ENCODE measurements at regions not wholly inside any gene's neighbourhood (a gene's known extent, or its start where the extent isn't known, plus 50 kb on each side); places are given as distances from the start of the nearest gene placed in this dataset.

DNA sequence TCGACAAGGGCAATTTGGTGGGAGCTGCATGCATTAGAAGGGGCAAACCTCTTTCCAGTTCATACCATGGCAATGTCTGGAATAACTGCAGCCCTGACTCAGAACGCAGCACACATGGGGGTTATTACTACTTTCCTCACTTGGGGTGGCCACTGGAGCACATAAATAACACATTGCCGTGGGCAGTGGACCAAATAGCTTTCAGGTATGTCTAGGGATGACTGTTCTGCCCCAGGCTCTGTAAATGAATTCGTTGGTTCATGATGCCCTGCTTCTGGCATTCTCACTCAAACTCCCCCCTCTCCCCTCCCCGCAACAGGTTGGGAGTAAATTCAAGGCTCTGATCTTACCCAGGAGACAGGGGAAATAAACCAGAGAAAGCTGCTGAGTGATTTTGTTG, 238.0 kb upstream of the PLET1 start:
- DNase-seq (ENCODE audit: low spot score), result no peak
- TF ChIP-seq, protein P1, sequence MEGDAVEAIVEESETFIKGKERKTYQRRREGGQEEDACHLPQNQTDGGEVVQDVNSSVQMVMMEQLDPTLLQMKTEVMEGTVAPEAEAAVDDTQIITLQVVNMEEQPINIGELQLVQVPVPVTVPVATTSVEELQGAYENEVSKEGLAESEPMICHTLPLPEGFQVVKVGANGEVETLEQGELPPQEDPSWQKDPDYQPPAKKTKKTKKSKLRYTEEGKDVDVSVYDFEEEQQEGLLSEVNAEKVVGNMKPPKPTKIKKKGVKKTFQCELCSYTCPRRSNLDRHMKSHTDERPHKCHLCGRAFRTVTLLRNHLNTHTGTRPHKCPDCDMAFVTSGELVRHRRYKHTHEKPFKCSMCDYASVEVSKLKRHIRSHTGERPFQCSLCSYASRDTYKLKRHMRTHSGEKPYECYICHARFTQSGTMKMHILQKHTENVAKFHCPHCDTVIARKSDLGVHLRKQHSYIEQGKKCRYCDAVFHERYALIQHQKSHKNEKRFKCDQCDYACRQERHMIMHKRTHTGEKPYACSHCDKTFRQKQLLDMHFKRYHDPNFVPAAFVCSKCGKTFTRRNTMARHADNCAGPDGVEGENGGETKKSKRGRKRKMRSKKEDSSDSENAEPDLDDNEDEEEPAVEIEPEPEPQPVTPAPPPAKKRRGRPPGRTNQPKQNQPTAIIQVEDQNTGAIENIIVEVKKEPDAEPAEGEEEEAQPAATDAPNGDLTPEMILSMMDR (IDR thresholded peaks at IDR 0.05), result no peak
- Histone ChIP-seq H3K27ac (no peak overlapping the region), H3K4me3 (no peak overlapping the region), H3K4me1 (no peaks in the 10 kb centered on the region), H3K27me3 (no peaks in the 10 kb centered on the region), H3K36me3 (no peaks in the 10 kb centered on the region), H3K9me3 (no peaks in the 10 kb centered on the region)

DNA sequence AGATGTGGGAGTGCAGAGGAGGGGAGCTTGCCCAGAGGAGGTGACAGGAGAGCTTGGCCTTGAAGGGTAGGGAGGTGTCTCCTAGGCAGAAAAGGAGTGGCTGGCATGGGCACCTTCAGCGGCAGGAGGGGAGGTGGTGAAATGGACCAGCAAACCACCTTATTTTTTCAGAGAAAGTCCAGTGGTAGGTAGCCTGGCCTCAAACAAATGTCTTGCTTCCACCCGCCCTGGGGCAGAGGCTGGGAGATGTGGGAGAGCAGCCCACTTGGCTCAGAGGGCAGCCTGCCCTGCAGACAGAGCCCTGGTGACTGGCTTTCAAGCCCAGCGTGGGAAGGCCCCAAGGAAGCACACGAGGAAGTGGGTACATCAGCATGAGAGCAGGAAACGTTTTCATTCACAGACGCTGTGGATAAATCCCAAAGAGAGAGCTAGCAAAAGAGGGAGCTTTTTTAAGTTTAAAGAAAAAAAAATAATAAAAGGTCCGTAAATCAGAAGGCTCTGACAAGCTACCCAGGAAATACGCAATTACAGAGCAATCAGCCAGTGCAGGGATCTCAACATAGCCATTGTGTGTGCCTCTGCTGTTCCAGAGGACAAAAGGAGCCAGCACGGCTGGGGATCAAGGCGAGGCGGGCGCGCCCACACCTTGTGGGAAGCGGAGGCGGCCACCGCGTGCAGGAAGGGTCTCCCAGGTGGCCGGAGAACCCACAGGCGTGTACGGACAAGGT, 238.7 kb upstream of the PLET1 start:
- Histone ChIP-seq H3K9me3 (no peaks in the 10 kb centered on the region), H3K36me3 (no peaks in the 10 kb centered on the region), H3K4me3 (no peak overlapping the region), H3K27me3 (no peaks in the 10 kb centered on the region), H3K27ac (no peak overlapping the region), H3K4me1 (no peaks in the 10 kb centered on the region)
- no peak for DNase-seq (ENCODE audit: low spot score)
- TF ChIP-seq, protein P1 (IDR thresholded peaks at IDR 0.05), result no peak

DNA sequence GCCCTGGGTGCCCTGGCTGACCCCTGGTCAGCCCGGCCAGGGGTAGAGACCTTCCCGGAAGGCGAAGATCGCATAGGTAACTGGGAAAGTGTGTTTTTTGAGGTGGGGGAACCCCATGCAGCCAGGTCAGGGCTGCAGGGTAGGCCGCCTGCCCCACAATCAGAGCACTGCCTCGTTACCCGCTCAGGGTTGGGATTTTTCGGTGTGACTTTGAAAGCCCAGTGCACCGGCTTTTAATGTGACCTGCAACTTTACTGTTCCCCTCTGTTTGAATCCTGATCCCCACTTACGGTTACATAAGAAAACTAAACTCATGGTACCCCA, 239.2 kb upstream of the PLET1 start:
- H3K27me3 ChIP-seq, result no peaks in the 10 kb centered on the region
- no peaks in the 10 kb centered on the region for H3K9me3 ChIP-seq
- DNase-seq (ENCODE audit: low spot score), result no peak
- no peak overlapping the region for H3K4me3 ChIP-seq
- H3K36me3 ChIP-seq, result no peaks in the 10 kb centered on the region
- H3K4me1 ChIP-seq, result no peaks in the 10 kb centered on the region
- H3K27ac ChIP-seq, result no peak overlapping the region
- TF ChIP-seq, protein P1 (IDR thresholded peaks at IDR 0.05), result no peak

DNA sequence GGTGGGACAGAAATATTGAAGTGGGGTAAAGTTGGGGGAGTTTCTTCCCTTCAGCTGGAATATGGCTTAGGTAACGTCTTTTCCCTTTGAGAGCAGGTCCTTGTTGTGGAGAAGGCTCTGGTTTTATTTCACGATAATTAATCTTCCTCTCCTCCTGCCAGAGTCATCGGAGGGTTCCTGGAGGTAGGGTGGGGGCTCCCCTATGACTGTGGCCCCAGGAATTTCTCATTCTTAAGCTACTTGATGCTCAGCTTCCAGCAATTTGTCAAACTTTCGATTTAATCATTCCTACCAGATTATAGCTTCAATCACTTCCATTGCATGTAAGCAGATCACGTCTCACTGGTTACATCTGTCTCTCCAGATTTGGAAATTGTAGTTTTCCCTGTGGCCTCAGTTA, 242.8 kb upstream of the PLET1 start:
- Histone ChIP-seq H3K9me3 (no peaks in the 10 kb centered on the region), H3K4me3 (no peak overlapping the region), H3K4me1 (no peaks in the 10 kb centered on the region), H3K36me3 (no peaks in the 10 kb centered on the region), H3K27me3 (no peaks in the 10 kb centered on the region), H3K27ac (no peak overlapping the region)
- TF ChIP-seq, protein P1 (IDR thresholded peaks at IDR 0.05), result no peak
- DNase-seq (ENCODE audit: low spot score), result no peak

DNA sequence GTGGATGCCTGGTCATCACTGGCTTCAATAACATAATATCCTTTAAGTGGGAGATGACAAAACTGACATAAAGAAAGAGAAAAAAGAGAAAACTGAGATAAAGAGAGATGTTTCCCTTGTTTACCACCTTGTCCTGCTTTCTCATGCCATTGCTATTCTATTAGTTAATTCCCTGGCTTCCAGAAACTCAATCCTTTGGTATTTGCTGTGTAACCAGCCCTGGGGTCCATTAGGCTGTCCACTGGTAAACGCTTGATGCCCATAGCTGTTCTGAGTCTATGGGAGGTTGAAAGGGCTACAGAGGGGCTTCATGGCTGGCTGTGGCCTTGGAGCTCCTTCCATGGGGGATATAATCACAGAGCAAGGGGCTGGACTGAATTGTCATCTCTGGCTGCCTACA, 243.4 kb upstream of the PLET1 start:
- TF ChIP-seq, protein P1 (IDR thresholded peaks at IDR 0.05), result no peak
- Histone ChIP-seq H3K9me3 (no peaks in the 10 kb centered on the region), H3K4me1 (no peaks in the 10 kb centered on the region), H3K4me3 (no peak overlapping the region), H3K36me3 (no peaks in the 10 kb centered on the region), H3K27me3 (no peaks in the 10 kb centered on the region), H3K27ac (no peak overlapping the region)
- no peak for DNase-seq (ENCODE audit: low spot score)

DNA sequence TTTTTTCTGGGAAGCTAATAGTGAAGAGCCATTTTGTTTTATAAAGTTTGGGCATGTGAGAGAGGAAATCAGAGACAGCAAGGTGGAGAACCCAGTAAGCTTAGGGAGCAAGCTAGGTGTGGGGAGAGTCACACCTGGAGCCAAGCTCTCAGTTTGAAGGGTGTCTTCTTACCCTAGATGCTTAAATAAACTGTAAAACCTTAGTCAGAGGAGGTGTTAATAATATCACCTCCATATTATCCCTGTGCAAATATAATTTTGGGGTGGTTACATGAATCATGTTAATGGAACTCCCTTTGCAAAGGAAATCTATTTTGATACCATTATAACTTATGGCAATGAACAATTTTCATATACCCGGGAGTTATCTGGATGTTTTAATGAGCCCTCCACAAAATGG, 246.2 kb upstream of the PLET1 start:
- no peak for DNase-seq (ENCODE audit: low spot score)
- H3K4me1 ChIP-seq, result no peaks in the 10 kb centered on the region
- H3K4me3 ChIP-seq, result no peak overlapping the region
- H3K27ac ChIP-seq, result no peak overlapping the region
- H3K27me3 ChIP-seq, result no peaks in the 10 kb centered on the region
- H3K9me3 ChIP-seq, result no peaks in the 10 kb centered on the region
- no peaks in the 10 kb centered on the region for H3K36me3 ChIP-seq
- TF ChIP-seq, protein P1 (IDR thresholded peaks at IDR 0.05), result no peak
